Mesothelial cell of epicardium (in vitro differentiated cells): ENCODE measurements at regions not wholly inside any gene's neighbourhood (a gene's known extent, or its start where the extent isn't known, plus 50 kb on each side); places are given as distances from the start of the nearest gene placed in this dataset.

Experiments
- DNase-seq, 2 experiments: peaks; one replicate each; pipeline ENCODE4 v3.0.0; 2021; ENCODE audit warnings: low spot score in 2 of 2; ENCODE audit not compliant: unreplicated experiment in 2 of 2
- H3K27ac Mint-ChIP-seq: 2 replicates; pipeline ENCODE4 v1.8.0; 2021; ENCODE audit warnings: mixed read lengths
- H3K27me3 Mint-ChIP-seq: 2 replicates; pipeline ENCODE4 v1.8.0; 2021; ENCODE audit warnings: low read depth, mixed read lengths
- H3K36me3 Mint-ChIP-seq: 2 replicates; pipeline ENCODE4 v1.8.0; 2021; ENCODE audit warnings: mixed read lengths
- H3K4me1 Mint-ChIP-seq: 2 replicates; pipeline ENCODE4 v1.8.0; 2021; ENCODE audit warnings: mixed read lengths
- H3K4me3 Mint-ChIP-seq: 2 replicates; pipeline ENCODE4 v1.8.0; 2021; ENCODE audit warnings: mild to moderate bottlenecking, moderate library complexity, mixed read lengths
- H3K9me3 Mint-ChIP-seq: 2 replicates; pipeline ENCODE4 v1.8.0; 2021; ENCODE audit warnings: mixed read lengths
- CTCF ChIP-seq: fragments of 200-600 bp; sonication (generic); IDR thresholded peaks from one replicate; pipeline ENCODE4 v1.5.0; 2021; ENCODE audit warnings: antibody characterized with exemption; ENCODE audit not compliant: unreplicated experiment

GRCh38 chr3:116815831-116816588, 106.4 kb downstream of the TUSC7 start:
- Mint-ChIP-seq H3K27ac (peak overlapping the region; percentile 35), H3K36me3 (no peaks in the 10 kb centered on the region)

GRCh38 chr3:116821371-116821770, 111.8 kb downstream of the TUSC7 start:
- no peak overlapping the region for H3K27ac Mint-ChIP-seq
- no peak for TF ChIP-seq CTCF

More at GRCh38 chr3:116815831-116816588, 106.4 kb downstream of the TUSC7 start:
- Mint-ChIP-seq H3K4me3 (no peak overlapping the region), H3K9me3 (no peaks in the 10 kb centered on the region), H3K27me3 (no peaks in the 10 kb centered on the region), H3K4me1 (peaks cover 11% of the 10 kb centered on the region)
- DNase-seq: no peak
- no peak for TF ChIP-seq CTCF

GRCh38 chr3:116824208-116824607, 114.6 kb downstream of the TUSC7 start:
- no peak for DNase-seq
- no peak overlapping the region for H3K27ac Mint-ChIP-seq
- no peaks in the 10 kb centered on the region for H3K9me3 Mint-ChIP-seq
- no peaks in the 10 kb centered on the region for H3K4me1 Mint-ChIP-seq
- no peak for TF ChIP-seq CTCF
- H3K27me3 Mint-ChIP-seq: peaks cover 2% of the 10 kb centered on the region
- no peak overlapping the region for H3K4me3 Mint-ChIP-seq
- H3K36me3 Mint-ChIP-seq: no peaks in the 10 kb centered on the region

More at GRCh38 chr3:116821371-116821770, 111.8 kb downstream of the TUSC7 start:
- H3K36me3 Mint-ChIP-seq: no peaks in the 10 kb centered on the region
- DNase-seq: no peak
- H3K4me3 Mint-ChIP-seq: no peak overlapping the region
- H3K4me1 Mint-ChIP-seq: peaks cover 2% of the 10 kb centered on the region
- peaks cover 2% of the 10 kb centered on the region for H3K27me3 Mint-ChIP-seq
- H3K9me3 Mint-ChIP-seq: no peaks in the 10 kb centered on the region

- no peaks in the 10 kb centered on the region for H3K9me3 Mint-ChIP-seq
- H3K27me3 Mint-ChIP-seq: no peaks in the 10 kb centered on the region
- no peaks in the 10 kb centered on the region for H3K36me3 Mint-ChIP-seq
- no peaks in the 10 kb centered on the region for H3K4me1 Mint-ChIP-seq
- no peak for TF ChIP-seq CTCF
- no peak for DNase-seq
- no peak overlapping the region for H3K4me3 Mint-ChIP-seq
- H3K27ac Mint-ChIP-seq: no peak overlapping the region
Observed at GRCh38 chr3:116833202-116833601, 123.6 kb downstream of the TUSC7 start.

- no peaks in the 10 kb centered on the region for H3K36me3 Mint-ChIP-seq
- H3K4me1 Mint-ChIP-seq: no peaks in the 10 kb centered on the region
- no peak for TF ChIP-seq CTCF
- no peak overlapping the region for H3K4me3 Mint-ChIP-seq
- H3K27ac Mint-ChIP-seq: no peak overlapping the region
- H3K27me3 Mint-ChIP-seq: peaks cover under 1% of the 10 kb centered on the region
- H3K9me3 Mint-ChIP-seq: no peaks in the 10 kb centered on the region
- DNase-seq: no peak
Observed at GRCh38 chr3:116834816-116835215, 125.2 kb downstream of the TUSC7 start.
